ENCODE measurements at regions not wholly inside any gene's neighbourhood (a gene's known extent, or its start where the extent isn't known, plus 50 kb on each side); places are given as distances from the start of the nearest gene placed in this dataset.

- TF ChIP-seq CTCF (IDR thresholded peaks at IDR 0.05) (no peak), POLR2A (IDR thresholded peaks at IDR 0.05) (no peak)
Measured at GRCh38 chr10:88066876-88067275, 203.5 kb downstream of the PTEN start.

Data from transverse colon (tissue), 3 donors.